ENCODE measurements at regions not wholly inside any gene's neighbourhood (a gene's known extent, or its start where the extent isn't known, plus 50 kb on each side); places are given as distances from the start of the nearest gene placed in this dataset.

DNA sequence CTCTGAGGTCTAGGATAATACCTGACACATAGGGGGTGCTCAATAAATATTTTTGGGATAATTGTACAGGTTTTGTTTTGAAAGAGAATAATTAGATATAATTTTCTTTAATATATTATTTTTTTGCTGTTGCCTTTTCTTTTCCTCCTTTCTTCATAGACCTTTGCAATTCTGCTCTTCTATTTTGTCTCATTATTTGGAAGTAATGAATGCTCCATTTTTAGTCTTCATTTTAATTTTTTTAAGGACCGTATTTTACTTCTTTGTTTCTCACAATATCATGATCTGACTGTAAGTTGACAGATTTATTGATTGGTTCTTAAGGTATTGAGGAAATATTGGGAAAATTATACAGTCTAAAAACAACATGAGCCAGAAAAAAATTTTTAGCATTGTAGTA lies 150.5 kb upstream of the TMC3 start:
- Histone ChIP-seq H3K4me1 (replicated peaks in 1 of 2; ENCODE audit: control insufficient read depth in 2 of 2, insufficient read depth in 2 of 2, low read length in 2 of 2) (no peaks in the 10 kb centered on the region), H3K4me3 (no peak overlapping the region), H3K27ac (ENCODE audit: extremely low read depth, low read depth, low read length) (no peak overlapping the region), H2AFZ (ENCODE audit: low read depth, low read length) (no peak overlapping the region), H3K9ac (ENCODE audit: insufficient read depth in 1 of 2, low read depth in 2 of 2, low read length in 2 of 2) (no peak overlapping the region), H3K9me1 (ENCODE audit: control insufficient read depth, insufficient read depth, low read length) (no peaks in the 10 kb centered on the region), H3K4me2 (ENCODE audit: insufficient read depth, low read length) (no peak overlapping the region), H3K9me3 (replicated peaks; ENCODE audit: control insufficient read depth, insufficient read depth, low read depth, low read length) (no peaks in the 10 kb centered on the region), H3K27me3 (ENCODE audit: control insufficient read depth in 2 of 2, insufficient read depth in 2 of 2, low read length in 2 of 2) (peaks cover 0 to 7% of the 10 kb centered on the region in 2 experiments; a peak in 2 of 5 replicates), H3K36me3 (ENCODE audit: control insufficient read depth, insufficient read depth, low read length) (no peaks in the 10 kb centered on the region), H4K20me1 (replicated peaks; ENCODE audit: control insufficient read depth, insufficient read depth, low read length) (no peaks in the 10 kb centered on the region), H3K79me2 (ENCODE audit: control insufficient read depth, insufficient read depth, low read length) (no peaks in the 10 kb centered on the region)
- in situ Hi-C loops (cut with MboI) (no loop called here), intact Hi-C loops (cut with micrococcal nuclease) (no loop called here)
- no peak for FAIRE-seq
- WGBS (ENCODE audit: insufficient coverage, low coverage, missing lambda C conversion rate), result 0% methylated on average over 1 of the region's 1 CpG
- DNase-seq (ENCODE audit: extremely low read depth in 1 of 4, low spot score in 3 of 4), result no peak
- BruUV-seq (replicated peaks), result no TSS peak
- ATAC-seq, result no peak
- ChIA-PET POLR2A (no interaction called here), CTCF (ENCODE audit: low intra/inter-chr PET ratio) (no interaction called here)
- TF ChIP-seq, protein P1, sequence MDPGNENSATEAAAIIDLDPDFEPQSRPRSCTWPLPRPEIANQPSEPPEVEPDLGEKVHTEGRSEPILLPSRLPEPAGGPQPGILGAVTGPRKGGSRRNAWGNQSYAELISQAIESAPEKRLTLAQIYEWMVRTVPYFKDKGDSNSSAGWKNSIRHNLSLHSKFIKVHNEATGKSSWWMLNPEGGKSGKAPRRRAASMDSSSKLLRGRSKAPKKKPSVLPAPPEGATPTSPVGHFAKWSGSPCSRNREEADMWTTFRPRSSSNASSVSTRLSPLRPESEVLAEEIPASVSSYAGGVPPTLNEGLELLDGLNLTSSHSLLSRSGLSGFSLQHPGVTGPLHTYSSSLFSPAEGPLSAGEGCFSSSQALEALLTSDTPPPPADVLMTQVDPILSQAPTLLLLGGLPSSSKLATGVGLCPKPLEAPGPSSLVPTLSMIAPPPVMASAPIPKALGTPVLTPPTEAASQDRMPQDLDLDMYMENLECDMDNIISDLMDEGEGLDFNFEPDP (CRISPR knock-in tag; IDR thresholded peaks at IDR 0.05), result no peak
- TF ChIP-seq, protein P2, sequence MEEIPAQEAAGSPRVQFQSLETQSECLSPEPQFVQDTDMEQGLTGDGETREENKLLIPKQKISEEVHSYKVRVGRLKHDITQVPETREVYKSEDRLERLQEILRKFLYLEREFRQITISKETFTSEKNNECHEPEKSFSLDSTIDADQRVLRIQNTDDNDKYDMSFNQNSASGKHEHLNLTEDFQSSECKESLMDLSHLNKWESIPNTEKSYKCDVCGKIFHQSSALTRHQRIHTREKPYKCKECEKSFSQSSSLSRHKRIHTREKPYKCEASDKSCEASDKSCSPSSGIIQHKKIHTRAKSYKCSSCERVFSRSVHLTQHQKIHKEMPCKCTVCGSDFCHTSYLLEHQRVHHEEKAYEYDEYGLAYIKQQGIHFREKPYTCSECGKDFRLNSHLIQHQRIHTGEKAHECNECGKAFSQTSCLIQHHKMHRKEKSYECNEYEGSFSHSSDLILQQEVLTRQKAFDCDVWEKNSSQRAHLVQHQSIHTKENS (CRISPR knock-in tag; IDR thresholded peaks at IDR 0.05), result no peak
- TF ChIP-seq MEIS2 (IDR thresholded peaks at IDR 0.05; ENCODE audit: partially characterized antibody) (no peak), HNRNPLL (IDR thresholded peaks at IDR 0.05; ENCODE audit: low read depth, low read length, poor library complexity, severe bottlenecking) (no peak)
- TF ChIP-seq, protein P3, sequence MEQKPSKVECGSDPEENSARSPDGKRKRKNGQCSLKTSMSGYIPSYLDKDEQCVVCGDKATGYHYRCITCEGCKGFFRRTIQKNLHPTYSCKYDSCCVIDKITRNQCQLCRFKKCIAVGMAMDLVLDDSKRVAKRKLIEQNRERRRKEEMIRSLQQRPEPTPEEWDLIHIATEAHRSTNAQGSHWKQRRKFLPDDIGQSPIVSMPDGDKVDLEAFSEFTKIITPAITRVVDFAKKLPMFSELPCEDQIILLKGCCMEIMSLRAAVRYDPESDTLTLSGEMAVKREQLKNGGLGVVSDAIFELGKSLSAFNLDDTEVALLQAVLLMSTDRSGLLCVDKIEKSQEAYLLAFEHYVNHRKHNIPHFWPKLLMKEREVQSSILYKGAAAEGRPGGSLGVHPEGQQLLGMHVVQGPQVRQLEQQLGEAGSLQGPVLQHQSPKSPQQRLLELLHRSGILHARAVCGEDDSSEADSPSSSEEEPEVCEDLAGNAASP (IDR thresholded peaks at IDR 0.05), result no peak
- TF ChIP-seq, protein P4, sequence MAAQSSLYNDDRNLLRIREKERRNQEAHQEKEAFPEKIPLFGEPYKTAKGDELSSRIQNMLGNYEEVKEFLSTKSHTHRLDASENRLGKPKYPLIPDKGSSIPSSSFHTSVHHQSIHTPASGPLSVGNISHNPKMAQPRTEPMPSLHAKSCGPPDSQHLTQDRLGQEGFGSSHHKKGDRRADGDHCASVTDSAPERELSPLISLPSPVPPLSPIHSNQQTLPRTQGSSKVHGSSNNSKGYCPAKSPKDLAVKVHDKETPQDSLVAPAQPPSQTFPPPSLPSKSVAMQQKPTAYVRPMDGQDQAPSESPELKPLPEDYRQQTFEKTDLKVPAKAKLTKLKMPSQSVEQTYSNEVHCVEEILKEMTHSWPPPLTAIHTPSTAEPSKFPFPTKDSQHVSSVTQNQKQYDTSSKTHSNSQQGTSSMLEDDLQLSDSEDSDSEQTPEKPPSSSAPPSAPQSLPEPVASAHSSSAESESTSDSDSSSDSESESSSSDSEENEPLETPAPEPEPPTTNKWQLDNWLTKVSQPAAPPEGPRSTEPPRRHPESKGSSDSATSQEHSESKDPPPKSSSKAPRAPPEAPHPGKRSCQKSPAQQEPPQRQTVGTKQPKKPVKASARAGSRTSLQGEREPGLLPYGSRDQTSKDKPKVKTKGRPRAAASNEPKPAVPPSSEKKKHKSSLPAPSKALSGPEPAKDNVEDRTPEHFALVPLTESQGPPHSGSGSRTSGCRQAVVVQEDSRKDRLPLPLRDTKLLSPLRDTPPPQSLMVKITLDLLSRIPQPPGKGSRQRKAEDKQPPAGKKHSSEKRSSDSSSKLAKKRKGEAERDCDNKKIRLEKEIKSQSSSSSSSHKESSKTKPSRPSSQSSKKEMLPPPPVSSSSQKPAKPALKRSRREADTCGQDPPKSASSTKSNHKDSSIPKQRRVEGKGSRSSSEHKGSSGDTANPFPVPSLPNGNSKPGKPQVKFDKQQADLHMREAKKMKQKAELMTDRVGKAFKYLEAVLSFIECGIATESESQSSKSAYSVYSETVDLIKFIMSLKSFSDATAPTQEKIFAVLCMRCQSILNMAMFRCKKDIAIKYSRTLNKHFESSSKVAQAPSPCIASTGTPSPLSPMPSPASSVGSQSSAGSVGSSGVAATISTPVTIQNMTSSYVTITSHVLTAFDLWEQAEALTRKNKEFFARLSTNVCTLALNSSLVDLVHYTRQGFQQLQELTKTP (IDR thresholded peaks at IDR 0.05; ENCODE audit: low read depth in 1 of 2, partially characterized antibody in 2 of 2), result no peak
- TF ChIP-seq, protein P5, sequence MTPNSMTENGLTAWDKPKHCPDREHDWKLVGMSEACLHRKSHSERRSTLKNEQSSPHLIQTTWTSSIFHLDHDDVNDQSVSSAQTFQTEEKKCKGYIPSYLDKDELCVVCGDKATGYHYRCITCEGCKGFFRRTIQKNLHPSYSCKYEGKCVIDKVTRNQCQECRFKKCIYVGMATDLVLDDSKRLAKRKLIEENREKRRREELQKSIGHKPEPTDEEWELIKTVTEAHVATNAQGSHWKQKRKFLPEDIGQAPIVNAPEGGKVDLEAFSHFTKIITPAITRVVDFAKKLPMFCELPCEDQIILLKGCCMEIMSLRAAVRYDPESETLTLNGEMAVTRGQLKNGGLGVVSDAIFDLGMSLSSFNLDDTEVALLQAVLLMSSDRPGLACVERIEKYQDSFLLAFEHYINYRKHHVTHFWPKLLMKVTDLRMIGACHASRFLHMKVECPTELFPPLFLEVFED (CRISPR knock-in tag; conservative IDR thresholded peaks at IDR 0.05), result no peak
- TF ChIP-seq, protein P6, sequence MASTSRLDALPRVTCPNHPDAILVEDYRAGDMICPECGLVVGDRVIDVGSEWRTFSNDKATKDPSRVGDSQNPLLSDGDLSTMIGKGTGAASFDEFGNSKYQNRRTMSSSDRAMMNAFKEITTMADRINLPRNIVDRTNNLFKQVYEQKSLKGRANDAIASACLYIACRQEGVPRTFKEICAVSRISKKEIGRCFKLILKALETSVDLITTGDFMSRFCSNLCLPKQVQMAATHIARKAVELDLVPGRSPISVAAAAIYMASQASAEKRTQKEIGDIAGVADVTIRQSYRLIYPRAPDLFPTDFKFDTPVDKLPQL (IDR thresholded peaks at IDR 0.05; ENCODE audit: extremely low read depth, insufficient read length), result no peak
- TF ChIP-seq, protein P7, sequence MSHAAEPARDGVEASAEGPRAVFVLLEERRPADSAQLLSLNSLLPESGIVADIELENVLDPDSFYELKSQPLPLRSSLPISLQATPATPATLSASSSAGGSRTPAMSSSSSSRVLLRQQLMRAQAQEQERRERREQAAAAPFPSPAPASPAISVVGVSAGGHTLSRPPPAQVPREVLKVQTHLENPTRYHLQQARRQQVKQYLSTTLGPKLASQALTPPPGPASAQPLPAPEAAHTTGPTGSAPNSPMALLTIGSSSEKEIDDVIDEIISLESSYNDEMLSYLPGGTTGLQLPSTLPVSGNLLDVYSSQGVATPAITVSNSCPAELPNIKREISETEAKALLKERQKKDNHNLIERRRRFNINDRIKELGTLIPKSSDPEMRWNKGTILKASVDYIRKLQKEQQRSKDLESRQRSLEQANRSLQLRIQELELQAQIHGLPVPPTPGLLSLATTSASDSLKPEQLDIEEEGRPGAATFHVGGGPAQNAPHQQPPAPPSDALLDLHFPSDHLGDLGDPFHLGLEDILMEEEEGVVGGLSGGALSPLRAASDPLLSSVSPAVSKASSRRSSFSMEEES (CRISPR knock-in tag; IDR thresholded peaks at IDR 0.05), result no peak
